Smooth muscle cell (in vitro differentiated cells): ENCODE measurements at regions not wholly inside any gene's neighbourhood (a gene's known extent, or its start where the extent isn't known, plus 50 kb on each side); places are given as distances from the start of the nearest gene placed in this dataset.

ENCODE experiments used
- DNase-seq: peaks from one replicate; lab custom pipeline; 2025; ENCODE audit not compliant: unreplicated experiment; lab: John Stamatoyannopoulos, UW
- H2AFZ ChIP-seq: fragments of 200-600 bp; sonication (generic); 2 replicates; pipeline ENCODE4 v1.6.0; 2016; ENCODE audit warnings: antibody characterized with exemption, low read depth, mild to moderate bottlenecking
- H3F3A ChIP-seq: fragments of 200-600 bp; sonication (generic); 2 replicates; pipeline ENCODE4 v1.6.0; 2017; ENCODE audit warnings: antibody characterized with exemption, low read depth
- H3K27ac ChIP-seq: fragments of 200-600 bp; sonication (generic); 2 replicates; pipeline ENCODE4 v1.5.1; 2016; ENCODE audit warnings: low read depth, mild to moderate bottlenecking
- H3K27me3 ChIP-seq: fragments of 200-600 bp; sonication (generic); 2 replicates; pipeline ENCODE4 v1.6.1; 2016; ENCODE audit warnings: low read depth, mild to moderate bottlenecking
- H3K36me3 ChIP-seq: fragments of 200-600 bp; sonication (generic); 2 replicates; pipeline ENCODE4 v1.5.1; 2016; ENCODE audit warnings: low read depth
- H3K4me1 ChIP-seq: fragments of 200-600 bp; sonication (generic); 2 replicates; pipeline ENCODE4 v1.5.1; 2016; ENCODE audit warnings: low read depth
- H3K4me2 ChIP-seq: fragments of 200-600 bp; sonication (generic); 2 replicates; pipeline ENCODE4 v1.6.0; 2016; ENCODE audit warnings: mild to moderate bottlenecking
- H3K4me3 ChIP-seq: fragments of 200-600 bp; sonication (generic); 2 replicates; pipeline ENCODE4 v1.5.1; 2016; ENCODE audit warnings: mild to moderate bottlenecking
- H3K79me2 ChIP-seq: fragments of 200-600 bp; sonication (generic); 2 replicates; pipeline ENCODE4 v1.6.0; 2016; ENCODE audit warnings: low read depth, mild to moderate bottlenecking
- H3K9ac ChIP-seq: fragments of 200-600 bp; sonication (generic); 2 replicates; pipeline ENCODE4 v1.6.0; 2016; ENCODE audit warnings: low read depth
- H3K9me3 ChIP-seq: fragments of 200-600 bp; sonication (generic); replicated peaks from 2 replicates; pipeline ENCODE4 v1.5.1; 2016; ENCODE audit warnings: low read depth
- H4K20me1 ChIP-seq: fragments of 200-600 bp; sonication (generic); 2 replicates; pipeline ENCODE4 v1.6.0; 2016; ENCODE audit warnings: low read depth
- WGBS: methylation state at CpG from one replicate; pipeline ENCODE4 v1.1.7; 2016; ENCODE audit warnings: low lambda C conversion rate; 5-methylcytosine and 5-hydroxymethylcytosine counted together
- TF ChIP-seq, protein P1 (sequence below): fragments of 200-600 bp; sonication (generic); IDR thresholded peaks from 2 replicates; pipeline ENCODE4 v1.5.1; 2017; ENCODE audit warnings: borderline replicate concordance, mild to moderate bottlenecking, antibody characterized with exemption; ENCODE audit not compliant: insufficient read depth, poor library complexity, severe bottlenecking

DNA sequence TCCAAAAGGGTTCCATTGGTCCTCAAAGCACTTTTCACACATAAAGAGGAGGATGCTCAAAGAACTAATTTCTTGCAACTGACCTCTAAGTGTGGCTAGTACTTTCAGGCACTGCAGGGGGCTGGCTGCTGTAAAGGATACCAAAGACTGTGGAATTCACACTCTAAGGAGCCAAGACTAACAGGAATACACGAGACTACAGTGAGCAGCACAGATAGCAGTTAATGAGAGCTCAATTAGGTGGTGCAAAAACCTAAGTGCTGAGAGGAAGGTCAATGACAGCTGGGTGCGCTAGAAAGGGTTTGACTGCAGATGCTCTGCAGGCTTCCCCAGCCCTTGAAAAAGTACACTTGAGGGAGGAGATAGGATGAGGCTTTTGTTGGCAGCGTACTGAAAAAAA, 124.3 kb upstream of the NTM start:
- 22% methylated on average over 3 of the region's 3 CpGs for WGBS
- no peak overlapping the region for H3K9ac ChIP-seq
- no peaks in the 10 kb centered on the region for H4K20me1 ChIP-seq
- H2AFZ ChIP-seq: no peak overlapping the region
- no peak overlapping the region for H3K4me2 ChIP-seq
- H3K27me3 ChIP-seq: peaks cover 60% of the 10 kb centered on the region
- H3K4me3 ChIP-seq: no peak overlapping the region
- TF ChIP-seq, protein P1, sequence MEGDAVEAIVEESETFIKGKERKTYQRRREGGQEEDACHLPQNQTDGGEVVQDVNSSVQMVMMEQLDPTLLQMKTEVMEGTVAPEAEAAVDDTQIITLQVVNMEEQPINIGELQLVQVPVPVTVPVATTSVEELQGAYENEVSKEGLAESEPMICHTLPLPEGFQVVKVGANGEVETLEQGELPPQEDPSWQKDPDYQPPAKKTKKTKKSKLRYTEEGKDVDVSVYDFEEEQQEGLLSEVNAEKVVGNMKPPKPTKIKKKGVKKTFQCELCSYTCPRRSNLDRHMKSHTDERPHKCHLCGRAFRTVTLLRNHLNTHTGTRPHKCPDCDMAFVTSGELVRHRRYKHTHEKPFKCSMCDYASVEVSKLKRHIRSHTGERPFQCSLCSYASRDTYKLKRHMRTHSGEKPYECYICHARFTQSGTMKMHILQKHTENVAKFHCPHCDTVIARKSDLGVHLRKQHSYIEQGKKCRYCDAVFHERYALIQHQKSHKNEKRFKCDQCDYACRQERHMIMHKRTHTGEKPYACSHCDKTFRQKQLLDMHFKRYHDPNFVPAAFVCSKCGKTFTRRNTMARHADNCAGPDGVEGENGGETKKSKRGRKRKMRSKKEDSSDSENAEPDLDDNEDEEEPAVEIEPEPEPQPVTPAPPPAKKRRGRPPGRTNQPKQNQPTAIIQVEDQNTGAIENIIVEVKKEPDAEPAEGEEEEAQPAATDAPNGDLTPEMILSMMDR: no peak
- H3K79me2 ChIP-seq: no peaks in the 10 kb centered on the region
- no peak overlapping the region for H3K27ac ChIP-seq
- no peaks in the 10 kb centered on the region for H3K4me1 ChIP-seq
- no peaks in the 10 kb centered on the region for H3K9me3 ChIP-seq
- no peaks in the 10 kb centered on the region for H3K36me3 ChIP-seq
- no peak for DNase-seq
- H3F3A ChIP-seq: no peaks in the 10 kb centered on the region

DNA sequence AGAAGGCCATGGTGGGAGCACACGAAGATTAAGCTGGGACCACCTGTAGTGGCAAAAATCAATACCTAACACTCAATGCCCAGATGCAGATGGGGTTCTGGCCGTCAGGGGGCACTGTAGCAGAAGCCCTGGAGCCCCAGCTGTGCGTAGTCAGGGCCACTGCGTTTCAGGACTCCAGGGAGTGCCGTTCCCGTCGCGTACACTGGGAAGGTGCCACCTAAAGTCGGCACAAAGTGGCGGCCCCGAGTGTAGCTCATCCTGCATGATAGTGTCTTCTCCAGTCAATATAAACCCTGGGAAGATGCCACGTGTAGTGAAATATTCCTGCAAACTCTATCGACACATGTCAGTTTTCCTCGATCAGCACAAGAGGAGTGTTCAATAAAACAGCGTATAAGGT, 123.8 kb upstream of the NTM start:
- H2AFZ ChIP-seq: no peak overlapping the region

DNA sequence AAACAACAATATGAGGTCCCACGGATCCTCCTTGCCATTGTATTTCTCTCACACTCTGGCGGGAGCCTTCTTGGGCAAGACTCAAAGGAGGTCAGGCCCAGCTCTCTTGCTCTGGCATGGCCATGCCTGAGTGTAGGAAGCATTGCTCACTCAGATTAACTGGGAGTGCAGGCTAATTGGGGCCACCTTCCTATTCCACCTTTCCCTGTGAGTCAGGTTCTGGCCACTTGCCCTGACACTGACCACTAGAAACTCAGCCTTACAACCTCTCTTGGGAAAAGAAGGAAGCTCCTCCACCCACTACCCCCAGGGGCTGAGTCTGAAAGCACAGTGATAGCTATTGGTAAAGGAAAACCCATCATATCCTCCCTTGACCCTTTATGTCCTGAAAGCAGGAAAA, 121.8 kb upstream of the NTM start:
- Histone ChIP-seq H3K27me3 (peaks cover 77% of the 10 kb centered on the region), H3K9ac (no peak overlapping the region), H3K9me3 (no peaks in the 10 kb centered on the region), H3K4me1 (peaks cover 10% of the 10 kb centered on the region), H3K36me3 (no peaks in the 10 kb centered on the region), H3K27ac (no peak overlapping the region), H3K4me2 (no peak overlapping the region), H2AFZ (no peak overlapping the region), H4K20me1 (no peaks in the 10 kb centered on the region), H3K79me2 (no peaks in the 10 kb centered on the region), H3K4me3 (no peak overlapping the region), H3F3A (no peaks in the 10 kb centered on the region)
- WGBS: 100% methylated on average over 2 of the region's 2 CpGs
- TF ChIP-seq, protein P1: no peak
- DNase-seq: no peak

More for the DNA sequence above, 123.8 kb upstream of the NTM start:
- H3K4me3 ChIP-seq: no peak overlapping the region
- H3F3A ChIP-seq: no peaks in the 10 kb centered on the region
- H3K9me3 ChIP-seq: no peaks in the 10 kb centered on the region
- H3K4me1 ChIP-seq: no peaks in the 10 kb centered on the region
- TF ChIP-seq, protein P1: peak; percentile 46
- H4K20me1 ChIP-seq: no peaks in the 10 kb centered on the region
- no peak overlapping the region for H3K9ac ChIP-seq
- no peak for DNase-seq
- peaks cover 66% of the 10 kb centered on the region for H3K27me3 ChIP-seq
- H3K36me3 ChIP-seq: no peaks in the 10 kb centered on the region
- WGBS: 20% methylated on average over 15 of the region's 15 CpGs
- no peaks in the 10 kb centered on the region for H3K79me2 ChIP-seq
- H3K4me2 ChIP-seq: peak overlapping the region; percentile 63
- H3K27ac ChIP-seq: no peak overlapping the region

DNA sequence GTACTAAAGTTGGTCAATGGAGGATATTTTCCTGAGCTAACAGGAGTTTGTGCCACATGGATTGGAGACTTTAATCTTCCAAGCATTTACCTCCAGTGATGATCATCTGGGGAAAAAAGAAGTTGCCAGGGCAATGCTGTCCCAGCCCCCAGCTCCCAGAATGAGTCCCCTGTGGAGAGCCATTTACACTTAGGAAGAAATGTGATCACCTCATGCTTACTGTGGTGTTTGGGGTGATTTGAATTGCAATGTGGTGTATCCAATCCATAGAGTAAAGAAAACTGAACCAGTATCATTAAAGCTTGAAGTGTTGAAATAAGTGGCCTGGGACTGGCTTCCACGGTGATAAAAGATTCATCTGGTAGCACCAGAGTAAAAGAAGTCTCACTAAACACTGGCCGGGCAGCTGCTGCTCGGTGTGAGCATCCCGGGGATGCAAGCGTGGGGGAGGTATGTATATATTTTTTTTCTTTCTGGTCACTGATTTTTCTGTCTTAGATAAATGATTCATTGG, 117.2 kb upstream of the NTM start:
- Histone ChIP-seq H3F3A (no peaks in the 10 kb centered on the region), H3K79me2 (no peaks in the 10 kb centered on the region), H4K20me1 (no peaks in the 10 kb centered on the region), H3K4me2 (peak overlapping the region; percentile 81), H2AFZ (no peak overlapping the region), H3K9me3 (no peaks in the 10 kb centered on the region), H3K4me1 (peaks cover 21% of the 10 kb centered on the region), H3K4me3 (no peak overlapping the region), H3K36me3 (no peaks in the 10 kb centered on the region), H3K27ac (no peak overlapping the region), H3K27me3 (peaks cover 46% of the 10 kb centered on the region), H3K9ac (no peak overlapping the region)
- no peak for DNase-seq
- TF ChIP-seq, protein P1: no peak
- WGBS: 6% methylated on average over 5 of the region's 5 CpGs
